Renal cortical epithelial cell (primary cell): ENCODE measurements at regions not wholly inside any gene's neighbourhood (a gene's known extent, or its start where the extent isn't known, plus 50 kb on each side); places are given as distances from the start of the nearest gene placed in this dataset.
A peak's percentile ranks its signal among the peaks of the same experiment; 100 is the strongest.
"Not testable (repeated sequence)": the region's sequence is repeated elsewhere in the genome, so short reads cannot be mapped to it uniquely, and the experiment has no call there.

Source experiments
- DNase-seq: peaks from one replicate; pipeline ENCODE4 v3.0.0-alpha.2; 2011; ENCODE audit warnings: low read depth

- DNase-seq, result no peak
Observed at GRCh38 chr22:19641254-19641982, 72.9 kb upstream of the SEPTIN5 start.

- no peak for DNase-seq
Observed at GRCh38 chr22:19641983-19642451, 72.3 kb upstream of the SEPTIN5 start.

- DNase-seq, result no peak
Observed at GRCh38 chr22:19643448-19644313, 70.6 kb upstream of the SEPTIN5 start.

- no peak for DNase-seq
Observed at GRCh38 chr22:19644314-19645223, 69.7 kb upstream of the SEPTIN5 start.

GRCh38 chr22:19645391-19645790, 68.9 kb upstream of the SEPTIN5 start:
- no peak for DNase-seq

- DNase-seq, result no peak
Observed at GRCh38 chr22:19645905-19646304, 68.4 kb upstream of the SEPTIN5 start.

- DNase-seq, result no peak
Observed at GRCh38 chr22:19646383-19646782, 67.9 kb upstream of the SEPTIN5 start.

GRCh38 chr22:19648419-19648929, 65.8 kb upstream of the SEPTIN5 start:
- peak; percentile 25 for DNase-seq

GRCh38 chr22:19652316-19652715, 62.0 kb upstream of the SEPTIN5 start:
- DNase-seq, result no peak

- DNase-seq, result no peak
Observed at GRCh38 chr22:19654338-19654987, 59.8 kb upstream of the SEPTIN5 start.

GRCh38 chr22:19655399-19655798, 58.9 kb upstream of the SEPTIN5 start:
- DNase-seq, result no peak

GRCh38 chr22:19656541-19657251, 57.6 kb upstream of the SEPTIN5 start:
- DNase-seq, result no peak

GRCh38 chr22:19657252-19658056, 56.8 kb upstream of the SEPTIN5 start:
- no peak for DNase-seq

GRCh38 chr22:19658057-19658966, 56.0 kb upstream of the SEPTIN5 start:
- no peak for DNase-seq

GRCh38 chr22:19658967-19659804, 55.1 kb upstream of the SEPTIN5 start:
- no peak for DNase-seq

GRCh38 chr22:19659805-19660345, 54.4 kb upstream of the SEPTIN5 start:
- DNase-seq, result no peak

GRCh38 chr22:19660583-19660982, 53.7 kb upstream of the SEPTIN5 start:
- not testable (repeated sequence) for DNase-seq
